PC-3 (cell line): ENCODE measurements at regions not wholly inside any gene's neighbourhood (a gene's known extent, or its start where the extent isn't known, plus 50 kb on each side); places are given as distances from the start of the nearest gene placed in this dataset.

Experiments
- ATAC-seq: fragments of 200-7000 bp; cut with Tn5 transposase; 2 replicates; pipeline ENCODE4 v1.9.1; 2020; ENCODE audit warnings: mild to moderate bottlenecking, moderate library complexity
- BruUV-seq: library from RNA; stranded (reverse); fragments of 400-500 nt; replicated peaks from 2 replicates; lab custom pipeline; 2021; lab: Mats Ljungman, UMichigan
- CTCF ChIA-PET: fragments of 300-600 bp; sonication (Branson Sonifier 250); formaldehyde crosslinking; loops from one replicate; lab custom pipeline; 2022; ENCODE audit warnings: antibody characterized with exemption; lab: Charles Lee
- POLR2A ChIA-PET: fragments of 300-600 bp; sonication (Branson Sonifier 250); formaldehyde crosslinking; loops from one replicate; lab custom pipeline; 2022; ENCODE audit warnings: antibody characterized with exemption; ENCODE audit not compliant: unreplicated experiment; lab: Charles Lee
- DNase-seq: peaks from one replicate; pipeline ENCODE4 v3.0.0-alpha.2; 2015
- H2AFZ ChIP-seq: fragments of 300-600 bp; sonication (generic); 2 replicates; pipeline ENCODE4 v1.6.0; 2016; ENCODE audit warnings: antibody characterized with exemption, low read length
- H3F3A ChIP-seq: fragments of 300-600 bp; sonication (generic); one replicate; pipeline ENCODE4 v1.6.0; 2017; ENCODE audit warnings: antibody characterized with exemption, low read length, control low read depth, mild to moderate bottlenecking; ENCODE audit not compliant: unreplicated experiment
- H3K27ac ChIP-seq: fragments of 300-600 bp; sonication (generic); 2 replicates; pipeline ENCODE4 v1.5.1; 2016; ENCODE audit warnings: mild to moderate bottlenecking, low read length
- H3K27me3 ChIP-seq: fragments of 300-600 bp; sonication (generic); 2 replicates; pipeline ENCODE4 v1.6.1; 2016; ENCODE audit warnings: low read length, mixed read lengths
- H3K36me3 ChIP-seq: fragments of 300-600 bp; sonication (generic); 2 replicates; pipeline ENCODE4 v1.6.1; 2016; ENCODE audit warnings: low read depth, mixed run types, low read length, mixed read lengths
- H3K4me1 ChIP-seq: fragments of 300-600 bp; sonication (generic); 2 replicates; pipeline ENCODE4 v1.5.1; 2016; ENCODE audit warnings: low read length; ENCODE audit not compliant: insufficient read depth
- H3K4me2 ChIP-seq: fragments of 300-600 bp; sonication (generic); 2 replicates; pipeline ENCODE4 v1.6.0; 2016; ENCODE audit warnings: low read length
- H3K4me3 ChIP-seq: fragments of 300-600 bp; sonication (generic); 2 replicates; pipeline ENCODE4 v1.5.1; 2016; ENCODE audit warnings: mild to moderate bottlenecking, low read length, mixed read lengths
- H3K79me2 ChIP-seq: fragments of 300-600 bp; sonication (generic); 2 replicates; pipeline ENCODE4 v1.6.1; 2017; ENCODE audit warnings: low read length, mixed read lengths
- H3K9ac ChIP-seq: fragments of 300-600 bp; sonication (generic); 2 replicates; pipeline ENCODE4 v1.6.0; 2016; ENCODE audit warnings: mild to moderate bottlenecking, low read length
- H3K9me2 ChIP-seq: fragments of 300-600 bp; sonication (generic); replicated peaks from 2 replicates; pipeline ENCODE4 v1.6.1; 2016; ENCODE audit warnings: mixed run types, low read length, mixed read lengths
- H3K9me3 ChIP-seq: fragments of 300-600 bp; sonication (generic); 2 replicates; pipeline ENCODE4 v1.6.1; 2016; ENCODE audit warnings: low read length, mixed read lengths
- H4K20me1 ChIP-seq: fragments of 300-600 bp; sonication (generic); 2 replicates; pipeline ENCODE4 v1.6.1; 2016; ENCODE audit warnings: low read length, mixed read lengths
- CTCF ChIP-seq: fragments of 300-600 bp; sonication (generic); conservative IDR thresholded peaks from 2 replicates; pipeline ENCODE4 v1.5.1; 2017; ENCODE audit warnings: antibody characterized with exemption, low read depth, mild to moderate bottlenecking, low read length
- EZH2 ChIP-seq: fragments of 300-600 bp; sonication (generic); IDR thresholded peaks from one replicate; pipeline ENCODE4 v1.6.1; 2017; ENCODE audit warnings: antibody characterized with exemption, mild to moderate bottlenecking, low read length; ENCODE audit not compliant: unreplicated experiment
- EZH2phosphoT487 ChIP-seq: fragments of 300-600 bp; sonication (generic); IDR thresholded peaks from 2 replicates; pipeline ENCODE4 v1.6.1; 2018; ENCODE audit warnings: mild to moderate bottlenecking, antibody characterized with exemption, low read length, borderline replicate concordance
- intact Hi-C: fragments of 100-400 bp; cut with micrococcal nuclease; formaldehyde crosslinking; loops from 2 replicates; pipeline ENCODE4 v1.9.0; 2023

- ChIA-PET POLR2A (no interaction called here), CTCF (no interaction called here)
- TF ChIP-seq CTCF (no peak), EZH2phosphoT487 (no peak), EZH2 (no peak)
- H3F3A ChIP-seq = no peaks in the 10 kb centered on the region
- H3K27ac ChIP-seq = no peak overlapping the region
- no peaks in the 10 kb centered on the region for H3K36me3 ChIP-seq
- H3K79me2 ChIP-seq = no peaks in the 10 kb centered on the region
- no peak overlapping the region for H3K4me3 ChIP-seq
- no peaks in the 10 kb centered on the region for H3K4me1 ChIP-seq
- H4K20me1 ChIP-seq = no peaks in the 10 kb centered on the region
- no TSS peak for BruUV-seq
- peaks cover 13% of the 10 kb centered on the region for H3K27me3 ChIP-seq
- no peak for DNase-seq
- no peaks in the 10 kb centered on the region for H3K9me2 ChIP-seq
- no peak overlapping the region for H3K9ac ChIP-seq
- no peak overlapping the region for H3K4me2 ChIP-seq
- intact Hi-C loops = no loop called here
- H3K9me3 ChIP-seq = no peaks in the 10 kb centered on the region
- no peak overlapping the region for H2AFZ ChIP-seq
- ATAC-seq = no peak
These were observed 79.6 kb downstream of the PDCL3 start for GRCh38 chr2:100642425-100642824.

GRCh38 chr2:100643467-100643866 lies 80.7 kb downstream of the PDCL3 start:
- intact Hi-C loops = no loop called here
- Histone ChIP-seq H3K4me3 (no peak overlapping the region), H3K36me3 (no peaks in the 10 kb centered on the region), H3F3A (no peaks in the 10 kb centered on the region), H3K9ac (no peak overlapping the region), H3K79me2 (no peaks in the 10 kb centered on the region), H3K27me3 (peaks cover 4% of the 10 kb centered on the region), H3K9me2 (no peaks in the 10 kb centered on the region), H2AFZ (no peak overlapping the region), H3K9me3 (no peaks in the 10 kb centered on the region), H3K27ac (no peak overlapping the region), H3K4me2 (no peak overlapping the region), H4K20me1 (no peaks in the 10 kb centered on the region), H3K4me1 (no peaks in the 10 kb centered on the region)
- no peak for ATAC-seq
- no TSS peak for BruUV-seq
- DNase-seq = no peak
- POLR2A ChIA-PET = no interaction called here
- TF ChIP-seq EZH2phosphoT487 = no peak
- no peak for TF ChIP-seq EZH2
- no peak for TF ChIP-seq CTCF
- CTCF ChIA-PET = no interaction called here

GRCh38 chr2:100643906-100644501 lies 81.2 kb downstream of the PDCL3 start:
- Histone ChIP-seq H3K4me3 (no peak overlapping the region), H2AFZ (no peak overlapping the region), H3K79me2 (no peaks in the 10 kb centered on the region), H3K4me2 (no peak overlapping the region), H3K27me3 (no peaks in the 10 kb centered on the region), H3K27ac (no peak overlapping the region), H3K4me1 (no peaks in the 10 kb centered on the region), H3K36me3 (no peaks in the 10 kb centered on the region), H3K9me3 (no peaks in the 10 kb centered on the region), H3F3A (no peaks in the 10 kb centered on the region), H3K9me2 (no peaks in the 10 kb centered on the region), H3K9ac (no peak overlapping the region), H4K20me1 (no peaks in the 10 kb centered on the region)
- ChIA-PET POLR2A (no interaction called here), CTCF (no interaction called here)
- BruUV-seq = no TSS peak
- DNase-seq (no peak), ATAC-seq (no peak)
- intact Hi-C loops = no loop called here
- no peak for TF ChIP-seq EZH2phosphoT487
